HL-60 (cell line): ENCODE measurements at regions not wholly inside any gene's neighbourhood (a gene's known extent, or its start where the extent isn't known, plus 50 kb on each side); places are given as distances from the start of the nearest gene placed in this dataset.

Experiments used
- CTCF ChIP-seq: IDR thresholded peaks from one replicate; pipeline ENCODE4 v1.5.1; 2011; ENCODE audit warnings: low read length, control low read depth, inconsistent platforms; ENCODE audit not compliant: insufficient read depth
- GABPA ChIP-seq: IDR thresholded peaks from 2 replicates; pipeline ENCODE4 v1.6.1; 2012; ENCODE audit warnings: low read depth
- POLR2AphosphoS5 ChIP-seq: IDR thresholded peaks from 2 replicates; pipeline ENCODE4 v1.6.1; 2012; ENCODE audit warnings: low read depth
- REST ChIP-seq: IDR thresholded peaks from 2 replicates; pipeline ENCODE4 v1.6.1; 2012; ENCODE audit warnings: low read depth; ENCODE audit not compliant: insufficient replicate concordance

- TF ChIP-seq CTCF (no peak), POLR2AphosphoS5 (no peak), REST (no peak), GABPA (no peak)
These were observed 253.8 kb downstream of the LY86 start for GRCh38 chr6:6842291-6842690.
